ENCODE measurements at regions not wholly inside any gene's neighbourhood (a gene's known extent, or its start where the extent isn't known, plus 50 kb on each side); places are given as distances from the start of the nearest gene placed in this dataset.
"Not testable (repeated sequence)": the region's sequence is repeated elsewhere in the genome, so short reads cannot be mapped to it uniquely, and the experiment has no call there.

DNA sequence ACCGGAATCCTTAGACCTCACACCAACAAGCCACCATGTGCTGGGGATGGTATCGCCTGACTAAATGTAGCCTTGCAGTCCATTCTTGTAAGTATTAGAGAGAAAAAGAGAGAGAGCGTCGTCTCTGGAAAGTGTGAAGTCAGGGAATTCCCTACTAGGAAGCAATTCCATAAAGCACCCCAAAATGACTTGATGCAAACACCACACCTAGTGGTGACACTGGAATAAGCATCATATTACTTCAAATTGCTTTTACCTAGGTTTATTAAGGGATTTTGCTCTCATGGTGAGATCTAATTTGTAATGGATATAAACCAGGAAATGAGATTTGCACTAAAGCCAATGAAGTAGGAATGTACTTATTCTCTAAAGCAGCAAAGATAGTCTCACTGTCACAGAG lies 111.4 kb upstream of the METTL9 start:
- H3K4me1 ChIP-seq; DNase-seq; H3K9me3 ChIP-seq; H3K4me3 ChIP-seq; H3K27me3 ChIP-seq; intact Hi-C loops (cut with DNase I; ENCODE audit: low total_unique reads); H3K27ac ChIP-seq; H3K36me3 ChIP-seq (ENCODE audit: low read depth, missing control alignments): not testable (repeated sequence)
- 85 to 94% methylated on average over 4 of the region's 4 CpGs for WGBS, 2 donors

DNA sequence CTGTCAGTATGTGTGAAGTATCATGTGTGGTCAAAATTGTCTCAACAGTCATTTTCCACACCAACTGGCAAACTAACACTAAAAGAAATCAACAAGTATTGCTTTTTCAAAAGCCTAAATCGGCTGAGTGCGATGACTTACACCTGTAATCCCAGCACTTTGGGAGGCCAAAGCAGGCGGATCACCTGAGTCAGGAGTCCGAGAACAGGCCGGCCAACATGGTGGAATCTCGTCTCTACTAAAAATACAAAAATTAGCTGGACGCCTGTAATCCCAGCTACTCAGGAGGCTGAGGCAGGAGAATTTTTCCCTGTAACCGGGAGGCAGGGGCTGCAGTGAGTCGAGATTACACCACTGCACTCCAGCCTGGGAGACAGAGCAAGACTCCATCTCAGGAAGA lies 100.3 kb upstream of the METTL9 start:
- H3K36me3 ChIP-seq (ENCODE audit: low read depth, missing control alignments); H3K27ac ChIP-seq; DNase-seq; H3K4me3 ChIP-seq; intact Hi-C loops (cut with DNase I; ENCODE audit: low total_unique reads); H3K9me3 ChIP-seq; H3K27me3 ChIP-seq; H3K4me1 ChIP-seq: not testable (repeated sequence)
- WGBS, 2 donors: 58 to 61% methylated on average over 7 of the region's 9 CpGs

DNA sequence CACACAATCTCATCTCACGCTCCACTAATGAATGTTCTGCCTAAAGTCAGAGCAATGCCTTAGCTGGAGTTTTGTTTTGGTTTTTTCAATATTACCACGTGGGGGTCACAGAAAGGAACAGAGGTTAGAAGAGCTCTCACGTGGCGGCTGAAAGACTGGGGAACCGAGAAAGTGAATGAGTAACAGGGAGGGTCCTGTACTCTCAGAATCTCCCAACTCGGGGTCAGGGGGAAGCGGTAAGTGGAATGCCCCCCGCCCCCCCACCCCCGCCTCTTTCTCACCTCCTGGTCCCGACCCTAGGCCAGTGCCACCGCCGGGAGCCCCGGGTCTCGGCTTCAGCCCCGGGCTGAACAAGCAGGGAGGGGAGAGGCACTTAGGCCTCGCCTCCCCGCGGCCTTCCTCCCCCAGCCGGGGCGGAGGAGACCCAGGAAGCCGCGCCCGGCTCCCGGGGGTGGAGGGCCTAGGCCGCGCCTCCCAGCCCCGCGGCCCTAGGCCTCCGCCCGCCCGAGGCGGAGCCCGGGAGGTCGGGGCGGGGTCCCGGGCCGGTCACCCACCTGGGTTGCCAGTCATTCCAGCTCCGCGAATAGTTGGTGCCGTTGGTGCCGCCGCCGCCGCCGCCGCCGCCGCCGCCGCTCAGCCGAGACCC lies 98.0 kb upstream of the METTL9 start:
- WGBS, 2 donors: 0 to 1% methylated on average over 6 to 27 of the region's 51 CpGs
- H3K27me3 ChIP-seq; H3K36me3 ChIP-seq (ENCODE audit: low read depth, missing control alignments); intact Hi-C loops (cut with DNase I; ENCODE audit: low total_unique reads); H3K4me1 ChIP-seq; H3K9me3 ChIP-seq: not testable (repeated sequence)
- DNase-seq: peak; percentile 21
- Histone ChIP-seq H3K27ac (peak overlapping the region; percentile 95 to 99), H3K4me3 (peak overlapping the region; percentile 97 to 99)

DNA sequence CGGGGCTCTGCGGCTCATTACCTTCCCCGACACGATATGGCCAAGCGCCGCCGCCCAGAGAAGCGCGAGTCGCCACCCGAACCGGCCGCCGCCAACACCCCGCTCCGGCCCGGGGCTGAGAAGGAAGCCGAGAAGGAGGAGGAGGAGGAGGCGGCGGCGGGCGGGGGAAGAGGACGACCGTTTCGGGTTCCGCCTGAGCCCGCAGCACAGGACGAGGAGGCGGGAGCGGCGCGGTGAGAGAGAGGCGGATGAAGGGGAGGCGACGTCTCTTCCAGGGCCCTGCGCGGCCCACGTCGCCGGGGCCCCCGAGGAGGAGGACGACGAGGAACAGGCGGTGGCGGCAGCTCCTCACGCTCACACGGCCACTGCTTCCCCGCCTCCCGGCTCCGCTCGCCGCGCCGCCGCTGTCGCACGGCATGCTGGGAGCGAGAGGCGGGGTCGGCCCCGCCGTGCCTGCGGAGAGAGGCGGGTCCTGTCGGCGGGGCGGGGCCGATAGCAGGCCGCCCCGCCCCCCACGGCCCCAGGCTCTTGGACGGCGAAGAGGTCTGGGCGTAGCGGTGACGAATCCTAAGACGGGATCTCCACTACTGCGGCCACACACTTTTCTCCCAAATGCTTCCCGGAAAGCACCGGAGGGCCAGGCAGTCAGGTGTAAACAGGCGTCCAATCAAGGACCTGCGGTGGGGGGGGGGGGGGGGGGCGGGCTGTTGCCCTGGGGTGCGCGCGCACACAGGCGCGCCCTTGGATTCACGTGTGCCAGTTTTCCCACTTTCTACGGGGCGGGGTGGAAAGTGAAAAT lies 97.3 kb upstream of the METTL9 start:
- H3K36me3 ChIP-seq (ENCODE audit: low read depth, missing control alignments): no peaks in the 10 kb centered on the region
- intact Hi-C loops (cut with DNase I; ENCODE audit: low total_unique reads): no loop called here
- peak overlapping the region; percentile 97 to 99 for H3K4me3 ChIP-seq
- 0 to 4% methylated on average over 44 to 56 of the region's 91 CpGs for WGBS, 2 donors
- H3K4me1 ChIP-seq: peaks cover 2% of the 10 kb centered on the region
- DNase-seq: peak; percentile 93
- no peaks in the 10 kb centered on the region for H3K9me3 ChIP-seq
- TF ChIP-seq, protein P1, sequence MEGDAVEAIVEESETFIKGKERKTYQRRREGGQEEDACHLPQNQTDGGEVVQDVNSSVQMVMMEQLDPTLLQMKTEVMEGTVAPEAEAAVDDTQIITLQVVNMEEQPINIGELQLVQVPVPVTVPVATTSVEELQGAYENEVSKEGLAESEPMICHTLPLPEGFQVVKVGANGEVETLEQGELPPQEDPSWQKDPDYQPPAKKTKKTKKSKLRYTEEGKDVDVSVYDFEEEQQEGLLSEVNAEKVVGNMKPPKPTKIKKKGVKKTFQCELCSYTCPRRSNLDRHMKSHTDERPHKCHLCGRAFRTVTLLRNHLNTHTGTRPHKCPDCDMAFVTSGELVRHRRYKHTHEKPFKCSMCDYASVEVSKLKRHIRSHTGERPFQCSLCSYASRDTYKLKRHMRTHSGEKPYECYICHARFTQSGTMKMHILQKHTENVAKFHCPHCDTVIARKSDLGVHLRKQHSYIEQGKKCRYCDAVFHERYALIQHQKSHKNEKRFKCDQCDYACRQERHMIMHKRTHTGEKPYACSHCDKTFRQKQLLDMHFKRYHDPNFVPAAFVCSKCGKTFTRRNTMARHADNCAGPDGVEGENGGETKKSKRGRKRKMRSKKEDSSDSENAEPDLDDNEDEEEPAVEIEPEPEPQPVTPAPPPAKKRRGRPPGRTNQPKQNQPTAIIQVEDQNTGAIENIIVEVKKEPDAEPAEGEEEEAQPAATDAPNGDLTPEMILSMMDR (IDR thresholded peaks at IDR 0.05): no peak
- TF ChIP-seq POLR2A (IDR thresholded peaks at IDR 0.05): peak; percentile 98
- peak overlapping the region; percentile 95 to 99 for H3K27ac ChIP-seq
- no peaks in the 10 kb centered on the region for H3K27me3 ChIP-seq

DNA sequence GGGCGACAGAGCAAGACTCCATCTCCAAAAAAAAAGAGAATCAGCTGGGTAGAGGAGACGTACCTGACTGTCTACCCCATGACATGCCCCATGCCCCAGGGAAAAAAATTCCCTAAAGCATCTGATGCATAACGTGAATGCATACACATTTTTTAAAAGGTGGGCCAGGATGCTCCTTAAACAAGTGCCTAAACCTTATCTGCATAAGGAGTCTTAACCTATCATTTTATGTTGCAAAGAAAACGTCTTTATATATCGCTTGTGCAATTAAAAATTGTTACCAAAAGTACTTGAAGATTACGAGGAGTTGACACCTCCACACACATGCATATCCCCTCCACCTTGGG lies 95.8 kb upstream of the METTL9 start:
- H3K27ac ChIP-seq; H3K36me3 ChIP-seq (ENCODE audit: low read depth, missing control alignments); H3K4me3 ChIP-seq; H3K27me3 ChIP-seq; H3K9me3 ChIP-seq; intact Hi-C loops (cut with DNase I; ENCODE audit: low total_unique reads); DNase-seq: not testable (repeated sequence)
- WGBS, 2 donors: 69 to 70% methylated on average over 6 of the region's 6 CpGs
- H3K4me1 ChIP-seq: peaks cover 15% of the 10 kb centered on the region

DNA sequence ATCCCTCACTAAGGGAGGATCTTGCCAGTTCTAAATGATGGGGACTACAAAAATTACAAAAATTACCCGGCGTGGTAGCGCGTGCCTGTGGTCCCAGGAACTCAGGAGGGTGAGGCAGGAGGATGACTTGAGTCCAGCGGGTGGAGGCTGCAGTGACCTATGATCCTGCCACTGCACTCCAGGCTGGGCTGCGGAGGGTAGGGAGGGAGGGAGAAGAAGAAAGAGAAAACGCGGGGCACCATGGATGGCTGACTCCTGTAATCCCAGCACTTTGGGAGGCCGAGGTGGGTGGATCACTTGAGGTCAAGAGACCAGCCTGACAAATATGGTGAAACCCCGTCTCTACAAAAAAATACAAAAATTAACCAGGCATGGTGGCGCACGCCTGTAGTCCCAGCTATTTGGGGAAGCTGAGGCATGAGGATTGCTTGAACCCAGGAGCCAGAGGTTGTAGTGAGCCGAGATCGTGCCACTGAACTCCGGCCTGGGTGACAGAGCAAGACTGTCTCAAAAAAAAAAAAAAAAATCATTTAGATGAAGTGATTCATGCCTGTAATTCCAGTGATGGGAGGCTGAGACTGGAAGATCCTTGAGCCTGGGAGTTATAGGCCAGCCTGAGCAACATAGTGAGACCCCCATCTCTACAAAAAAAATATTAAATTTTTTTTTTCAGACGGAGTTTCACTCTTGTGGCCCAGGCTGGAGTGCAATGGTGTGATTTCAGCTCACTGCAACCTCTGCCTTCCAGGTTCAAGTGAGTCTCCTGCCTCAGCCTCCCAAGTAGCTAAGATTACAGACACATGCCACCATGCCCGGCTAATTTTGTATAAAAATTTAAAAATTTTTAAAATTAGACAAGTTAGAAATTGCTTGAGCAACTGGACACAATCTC lies 95.2 kb upstream of the METTL9 start:
- H3K4me3 ChIP-seq; intact Hi-C loops (cut with DNase I; ENCODE audit: low total_unique reads); H3K36me3 ChIP-seq (ENCODE audit: low read depth, missing control alignments); H3K27ac ChIP-seq; H3K9me3 ChIP-seq; H3K27me3 ChIP-seq: not testable (repeated sequence)
- WGBS, 2 donors: 91 to 94% methylated on average over 17 of the region's 17 CpGs
- peaks cover 21% of the 10 kb centered on the region for H3K4me1 ChIP-seq
- peak; percentile 13 for DNase-seq

DNA sequence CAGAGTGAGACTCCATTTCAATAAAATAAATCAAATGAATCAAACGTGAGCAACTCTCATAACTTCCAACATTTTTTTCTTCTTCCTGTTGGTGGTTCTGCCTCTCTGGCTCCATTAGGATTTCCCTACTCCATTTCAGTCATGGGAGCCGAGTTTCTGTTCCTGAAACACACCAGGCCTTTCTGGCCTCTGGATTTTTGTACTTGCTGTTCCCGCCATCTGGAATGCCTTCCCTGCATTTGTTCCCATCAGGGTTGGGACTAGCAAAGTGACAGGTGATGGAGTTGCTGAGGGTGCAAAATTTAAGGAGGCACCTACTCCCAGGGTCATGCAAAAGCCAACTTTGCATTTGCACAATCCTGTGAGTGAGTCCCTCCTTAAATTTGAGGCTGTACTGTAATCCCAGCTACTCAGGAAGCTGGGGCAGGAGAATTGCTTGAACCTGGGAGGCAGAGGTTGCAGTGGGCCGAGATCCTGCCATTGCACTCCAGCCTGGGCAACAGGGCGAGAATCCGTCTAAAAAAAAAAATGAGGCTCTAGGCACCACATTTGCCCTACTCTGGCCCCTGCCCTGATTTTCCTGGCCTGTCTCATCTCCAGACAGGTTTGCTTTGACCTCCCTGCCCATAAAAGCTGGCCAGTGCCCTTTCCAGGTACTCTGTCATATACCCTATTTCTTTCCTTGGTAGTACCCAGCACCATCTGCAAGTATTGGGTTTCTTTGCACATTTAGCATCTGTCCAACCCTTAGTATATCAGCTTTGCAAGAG lies 93.4 kb upstream of the METTL9 start:
- H3K27me3 ChIP-seq; intact Hi-C loops (cut with DNase I; ENCODE audit: low total_unique reads); H3K4me3 ChIP-seq; H3K36me3 ChIP-seq (ENCODE audit: low read depth, missing control alignments); H3K9me3 ChIP-seq; H3K27ac ChIP-seq: not testable (repeated sequence)
- H3K4me1 ChIP-seq: peaks cover 38% of the 10 kb centered on the region
- DNase-seq: peak; percentile 8
- WGBS, 2 donors: 69 to 75% methylated on average over 6 of the region's 6 CpGs

DNA sequence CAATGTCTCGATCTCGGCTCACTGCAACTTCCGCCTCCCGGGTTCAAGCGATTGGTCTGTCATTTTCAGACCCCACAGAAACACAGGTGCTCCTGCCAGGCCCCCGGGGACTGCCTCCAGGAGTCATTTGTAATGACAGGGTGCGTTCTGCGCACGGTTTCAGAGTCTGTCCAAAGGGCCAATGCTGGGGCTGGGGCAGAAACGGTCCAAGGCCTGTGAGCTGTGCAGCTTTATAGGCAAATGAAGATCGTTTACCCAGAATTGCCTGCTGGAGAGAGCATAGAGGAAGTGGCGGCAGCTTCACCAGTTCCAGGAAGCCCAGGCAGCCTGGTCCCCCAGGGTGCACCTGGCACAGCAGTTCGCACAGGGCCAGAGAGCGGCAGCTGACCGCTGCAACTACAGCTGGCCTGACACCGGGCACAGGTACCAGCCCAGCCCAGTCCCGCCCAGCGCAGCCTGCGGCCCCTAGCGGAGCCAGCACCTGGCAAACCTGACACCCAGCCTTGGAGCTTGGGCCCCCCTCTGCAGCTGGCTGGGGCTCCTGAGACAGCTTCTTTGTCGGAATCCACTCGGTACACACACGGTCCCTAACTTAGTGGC lies 92.4 kb upstream of the METTL9 start:
- intact Hi-C loops (cut with DNase I; ENCODE audit: low total_unique reads); H3K4me3 ChIP-seq; H3K27me3 ChIP-seq; H3K9me3 ChIP-seq; H3K36me3 ChIP-seq (ENCODE audit: low read depth, missing control alignments): not testable (repeated sequence)
- DNase-seq: peak; percentile 40
- peaks cover 48% of the 10 kb centered on the region for H3K4me1 ChIP-seq
- 73 to 78% methylated on average over 23 of the region's 23 CpGs for WGBS, 2 donors
- peak overlapping the region; percentile 17 to 45 for H3K27ac ChIP-seq

DNA sequence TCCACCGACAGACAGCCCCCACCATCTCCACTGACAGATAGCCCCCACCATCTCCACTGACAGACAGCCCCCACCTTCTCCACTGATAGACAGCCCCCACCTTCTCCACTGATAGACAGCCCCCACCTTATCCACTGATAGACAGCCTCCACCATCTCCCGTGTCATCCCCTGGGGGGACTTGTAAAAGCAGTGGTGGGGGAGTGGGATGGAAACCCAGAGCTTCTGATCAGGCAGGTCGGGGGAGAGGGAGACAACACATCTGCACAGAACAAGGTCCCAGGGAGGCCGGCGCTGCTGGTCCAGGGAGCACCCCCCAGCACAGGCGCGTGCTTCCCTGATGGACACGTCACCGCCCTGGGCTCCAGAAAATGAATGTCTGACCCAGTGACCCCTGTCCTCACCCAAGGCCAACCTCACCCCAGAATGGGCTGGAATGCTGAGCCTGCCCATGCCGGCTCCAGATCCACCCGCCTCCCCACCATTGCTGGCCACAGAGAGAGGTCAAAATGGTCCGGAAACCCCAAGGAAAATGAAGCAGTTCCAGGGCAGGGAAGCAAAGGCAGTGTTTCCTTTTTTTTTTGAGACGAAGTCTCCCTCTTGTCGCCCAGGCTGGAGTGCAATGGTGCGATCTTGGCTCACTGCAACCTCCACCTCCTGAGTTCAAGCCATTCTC lies 91.6 kb upstream of the METTL9 start:
- 42 to 51% methylated on average over 14 to 15 of the region's 15 CpGs for WGBS, 2 donors
- H3K36me3 ChIP-seq (ENCODE audit: low read depth, missing control alignments); intact Hi-C loops (cut with DNase I; ENCODE audit: low total_unique reads); H3K9me3 ChIP-seq; H3K27me3 ChIP-seq; H3K4me3 ChIP-seq: not testable (repeated sequence)
- peak overlapping the region; percentile 45 to 69 for H3K27ac ChIP-seq
- DNase-seq: peak; percentile 56
- H3K4me1 ChIP-seq: peaks cover 56% of the 10 kb centered on the region

All from testis (tissue), 2 donors.